ENCODE measurements at regions not wholly inside any gene's neighbourhood (a gene's known extent, or its start where the extent isn't known, plus 50 kb on each side); places are given as distances from the start of the nearest gene placed in this dataset.

- no peak for DNase-seq (ENCODE audit: low spot score)
Measured at GRCh38 chr3:87329065-87329464, 52.7 kb upstream of the POU1F1 start.
